ENCODE measurements at regions not wholly inside any gene's neighbourhood (a gene's known extent, or its start where the extent isn't known, plus 50 kb on each side); places are given as distances from the start of the nearest gene placed in this dataset.

DNA sequence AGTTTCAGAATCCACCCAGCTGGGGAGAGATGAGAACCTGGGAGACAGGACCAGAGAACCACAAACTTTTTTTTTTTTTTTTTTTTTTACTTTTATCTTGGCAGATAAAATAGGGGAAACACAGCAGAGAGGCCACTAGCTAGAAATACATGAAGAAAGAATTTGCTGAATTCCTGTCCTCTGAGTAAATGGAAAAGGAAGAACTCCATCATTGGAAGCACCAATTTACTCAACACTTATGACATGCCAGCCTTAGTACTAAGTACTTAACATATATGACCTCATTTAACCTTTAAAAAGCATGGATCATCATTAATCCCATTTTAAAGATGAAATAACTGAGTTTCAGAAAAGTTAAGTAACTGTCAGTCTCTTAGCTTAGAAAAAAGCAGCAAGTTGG lies 343.0 kb upstream of the NPSR1 start:
- Mint-ChIP-seq H3K9me3 (peaks cover 0 to 15% (median 7%) of the 10 kb centered on the region in 7 donors), H3K27ac (no peak overlapping the region)

DNA sequence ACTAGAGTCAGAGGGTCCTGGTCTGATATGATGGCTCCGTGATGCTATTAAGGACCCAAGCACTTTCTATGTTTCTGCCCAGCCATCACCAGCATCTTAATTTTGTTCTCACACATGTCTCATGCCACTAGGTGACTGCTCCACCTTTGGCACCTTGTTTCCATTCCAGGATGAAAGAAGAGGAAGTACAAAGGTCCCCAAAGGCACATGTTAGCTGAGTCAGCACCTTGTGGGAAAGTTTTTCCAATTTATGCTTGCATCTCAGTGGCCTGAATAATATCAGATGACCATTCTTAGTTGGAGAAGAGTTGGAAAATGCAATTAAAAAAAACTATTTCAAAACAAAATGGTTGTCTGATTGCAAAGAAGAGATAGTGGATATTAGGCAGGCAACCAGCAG lies 341.0 kb upstream of the NPSR1 start:
- TF ChIP-seq, protein P1, sequence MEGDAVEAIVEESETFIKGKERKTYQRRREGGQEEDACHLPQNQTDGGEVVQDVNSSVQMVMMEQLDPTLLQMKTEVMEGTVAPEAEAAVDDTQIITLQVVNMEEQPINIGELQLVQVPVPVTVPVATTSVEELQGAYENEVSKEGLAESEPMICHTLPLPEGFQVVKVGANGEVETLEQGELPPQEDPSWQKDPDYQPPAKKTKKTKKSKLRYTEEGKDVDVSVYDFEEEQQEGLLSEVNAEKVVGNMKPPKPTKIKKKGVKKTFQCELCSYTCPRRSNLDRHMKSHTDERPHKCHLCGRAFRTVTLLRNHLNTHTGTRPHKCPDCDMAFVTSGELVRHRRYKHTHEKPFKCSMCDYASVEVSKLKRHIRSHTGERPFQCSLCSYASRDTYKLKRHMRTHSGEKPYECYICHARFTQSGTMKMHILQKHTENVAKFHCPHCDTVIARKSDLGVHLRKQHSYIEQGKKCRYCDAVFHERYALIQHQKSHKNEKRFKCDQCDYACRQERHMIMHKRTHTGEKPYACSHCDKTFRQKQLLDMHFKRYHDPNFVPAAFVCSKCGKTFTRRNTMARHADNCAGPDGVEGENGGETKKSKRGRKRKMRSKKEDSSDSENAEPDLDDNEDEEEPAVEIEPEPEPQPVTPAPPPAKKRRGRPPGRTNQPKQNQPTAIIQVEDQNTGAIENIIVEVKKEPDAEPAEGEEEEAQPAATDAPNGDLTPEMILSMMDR (IDR thresholded peaks at IDR 0.05) = no peak
- DNase-seq = no peak
- Histone ChIP-seq H3K9me3 (replicated peaks in 1 of 2; ENCODE audit: control insufficient read depth in 1 of 2, insufficient read depth in 1 of 2, low read length in 2 of 2) (no peaks in the 10 kb centered on the region), H4K20me1 (ENCODE audit: insufficient read depth, low read length) (no peaks in the 10 kb centered on the region), H3K36me3 (replicated peaks in 1 of 2; ENCODE audit: control insufficient read depth in 1 of 2, insufficient read depth in 2 of 2, low read length in 2 of 2) (no peaks in the 10 kb centered on the region), H3K27ac (ENCODE audit: low read depth in 1 of 2, low read length in 2 of 2) (no peak overlapping the region), H3K4me3 (replicated peaks in 1 of 3; ENCODE audit: low read depth in 2 of 3, low read length in 3 of 3) (no peak overlapping the region), H3K79me2 (ENCODE audit: insufficient read depth, low read length) (no peaks in the 10 kb centered on the region), H3K4me1 (ENCODE audit: control insufficient read depth in 1 of 2, insufficient read depth in 2 of 2, low read length in 2 of 2) (no peaks in the 10 kb centered on the region), H2AFZ (ENCODE audit: insufficient read depth, low read depth, low read length, poor library complexity, severe bottlenecking) (no peak overlapping the region), H3K9ac (ENCODE audit: insufficient read depth, low read length, poor library complexity, severe bottlenecking) (no peak overlapping the region), H3K27me3 (ENCODE audit: control insufficient read depth in 2 of 2, insufficient read depth in 2 of 2, low read length in 2 of 2) (no peaks in the 10 kb centered on the region), H3K4me2 (replicated peaks; ENCODE audit: extremely low read depth, low read length, poor library complexity, severe bottlenecking) (no peak overlapping the region)
- no CpG with 5 or more reads among the region's 1 CpG for WGBS (ENCODE audit: insufficient coverage)
- no peaks in the 10 kb centered on the region for H3K4me1 Mint-ChIP-seq
- H3K27me3 Mint-ChIP-seq (ENCODE audit: low read depth in 3 of 3) = peaks cover 4 to 13% (median 6%) of the 10 kb centered on the region in 3 donors
- intact Hi-C loops (cut with micrococcal nuclease) = no loop called here
- no peaks in the 10 kb centered on the region for H3K36me3 Mint-ChIP-seq
- H3K9me3 Mint-ChIP-seq = peaks cover 0 to 9% (median 1%) of the 10 kb centered on the region in 7 donors
- no peak overlapping the region for H3K27ac Mint-ChIP-seq
- no peak overlapping the region for H3K4me3 Mint-ChIP-seq

More for the DNA sequence above, 343.0 kb upstream of the NPSR1 start:
- Histone ChIP-seq H3K9me3 (replicated peaks in 1 of 2; ENCODE audit: control insufficient read depth in 1 of 2, insufficient read depth in 1 of 2, low read length in 2 of 2) (peaks cover 2 to 5% of the 10 kb centered on the region in 2 donors), H3K4me1 (ENCODE audit: control insufficient read depth in 1 of 2, insufficient read depth in 2 of 2, low read length in 2 of 2) (no peaks in the 10 kb centered on the region), H3K4me2 (replicated peaks; ENCODE audit: extremely low read depth, low read length, poor library complexity, severe bottlenecking) (no peak overlapping the region), H3K79me2 (ENCODE audit: insufficient read depth, low read length) (no peaks in the 10 kb centered on the region), H4K20me1 (ENCODE audit: insufficient read depth, low read length) (no peaks in the 10 kb centered on the region), H3K27ac (ENCODE audit: low read depth in 1 of 2, low read length in 2 of 2) (no peak overlapping the region), H3K4me3 (replicated peaks in 1 of 3; ENCODE audit: low read depth in 2 of 3, low read length in 3 of 3) (no peak overlapping the region), H2AFZ (ENCODE audit: insufficient read depth, low read depth, low read length, poor library complexity, severe bottlenecking) (no peak overlapping the region), H3K36me3 (replicated peaks in 1 of 2; ENCODE audit: control insufficient read depth in 1 of 2, insufficient read depth in 2 of 2, low read length in 2 of 2) (no peaks in the 10 kb centered on the region), H3K9ac (ENCODE audit: insufficient read depth, low read length, poor library complexity, severe bottlenecking) (no peak overlapping the region), H3K27me3 (ENCODE audit: control insufficient read depth in 2 of 2, insufficient read depth in 2 of 2, low read length in 2 of 2) (no peaks in the 10 kb centered on the region)
- Mint-ChIP-seq H3K36me3 (no peaks in the 10 kb centered on the region), H3K4me1 (no peaks in the 10 kb centered on the region), H3K27me3 (ENCODE audit: low read depth in 3 of 3) (no peaks in the 10 kb centered on the region), H3K4me3 (no peak overlapping the region)
- intact Hi-C loops (cut with micrococcal nuclease) = no loop called here
- TF ChIP-seq, protein P1 (IDR thresholded peaks at IDR 0.05) = no peak
- no peak for DNase-seq
